ENCODE measurements at regions not wholly inside any gene's neighbourhood (a gene's known extent, or its start where the extent isn't known, plus 50 kb on each side); places are given as distances from the start of the nearest gene placed in this dataset.

- DNase-seq = no peak
- Histone ChIP-seq H3K36me3 (no peaks in the 10 kb centered on the region), H3K9me3 (replicated peaks) (no peaks in the 10 kb centered on the region), H3K4me3 (no peak overlapping the region), H3K27me3 (ENCODE audit: low read depth) (peaks cover 20% of the 10 kb centered on the region), H3K4me1 (no peaks in the 10 kb centered on the region), H3K27ac (replicated peaks) (no peak overlapping the region)
- intact Hi-C loops (cut with micrococcal nuclease) = no loop called here
- no peak for TF ChIP-seq CTCF (IDR thresholded peaks at IDR 0.05; ENCODE audit: borderline replicate concordance)
Measured at GRCh38 chr20:24738981-24739633, 210.0 kb upstream of the CST7 start.

DNA sequence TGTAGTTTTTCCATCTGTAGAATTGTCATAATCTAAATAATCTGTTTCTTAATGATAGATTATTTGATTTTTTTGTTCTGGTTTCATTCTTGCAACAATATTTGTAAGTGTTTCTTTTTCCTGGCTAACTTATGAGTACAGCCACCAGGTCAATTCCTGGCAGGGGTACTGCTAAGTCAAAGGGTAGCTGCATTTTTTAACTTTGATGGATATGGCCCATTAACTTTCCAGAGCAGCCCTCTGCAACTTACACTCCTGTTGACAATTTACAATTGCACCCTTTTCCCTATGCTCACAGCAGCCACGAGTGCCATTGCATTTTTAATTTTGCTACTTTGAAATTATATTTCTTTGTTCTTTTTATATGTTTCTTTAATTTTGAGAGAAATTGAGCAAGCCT lies 209.3 kb upstream of the CST7 start:
- intact Hi-C loops (cut with micrococcal nuclease) = no loop called here
- no peak for TF ChIP-seq CTCF (IDR thresholded peaks at IDR 0.05; ENCODE audit: borderline replicate concordance)
- Histone ChIP-seq H3K9me3 (replicated peaks) (no peaks in the 10 kb centered on the region), H3K4me3 (no peak overlapping the region), H3K27ac (replicated peaks) (no peak overlapping the region), H3K27me3 (ENCODE audit: low read depth) (peaks cover 23% of the 10 kb centered on the region), H3K36me3 (no peaks in the 10 kb centered on the region), H3K4me1 (no peaks in the 10 kb centered on the region)
- DNase-seq = no peak

DNA sequence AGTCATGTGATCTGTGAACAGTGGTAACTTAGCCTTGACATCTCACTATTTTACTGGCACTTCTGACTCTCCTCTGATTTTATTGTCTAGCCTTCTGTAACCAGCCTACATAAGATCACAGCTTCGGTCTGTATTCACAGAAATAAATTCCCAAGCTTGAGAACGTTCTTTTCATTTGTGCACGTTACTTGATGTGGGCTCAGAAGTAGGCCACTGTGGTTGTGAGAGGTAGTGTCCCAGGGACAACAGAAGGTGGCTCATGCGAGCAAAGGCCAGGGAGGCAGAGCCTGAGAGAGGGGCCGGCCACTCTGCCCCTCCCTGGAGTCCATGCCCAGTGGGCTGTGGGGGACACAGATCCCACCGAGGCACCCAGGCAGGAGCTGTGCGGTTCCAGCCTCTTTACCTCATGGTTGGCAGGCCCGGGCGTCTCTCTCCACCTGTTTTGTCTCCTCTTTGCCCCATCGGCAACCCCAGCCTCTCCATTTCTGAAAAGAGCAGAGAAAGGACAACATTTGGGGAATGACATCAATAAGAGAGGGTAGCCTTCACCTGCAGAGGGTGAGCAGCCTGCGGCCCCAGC lies 207.5 kb upstream of the CST7 start:
- Histone ChIP-seq H3K9me3 (replicated peaks) (no peaks in the 10 kb centered on the region), H3K4me1 (no peaks in the 10 kb centered on the region), H3K27ac (replicated peaks) (no peak overlapping the region), H3K27me3 (ENCODE audit: low read depth) (peaks cover 38% of the 10 kb centered on the region), H3K36me3 (no peaks in the 10 kb centered on the region), H3K4me3 (no peak overlapping the region)
- no peak for TF ChIP-seq CTCF (IDR thresholded peaks at IDR 0.05; ENCODE audit: borderline replicate concordance)
- intact Hi-C loops (cut with micrococcal nuclease) = no loop called here
- no peak for DNase-seq

DNA sequence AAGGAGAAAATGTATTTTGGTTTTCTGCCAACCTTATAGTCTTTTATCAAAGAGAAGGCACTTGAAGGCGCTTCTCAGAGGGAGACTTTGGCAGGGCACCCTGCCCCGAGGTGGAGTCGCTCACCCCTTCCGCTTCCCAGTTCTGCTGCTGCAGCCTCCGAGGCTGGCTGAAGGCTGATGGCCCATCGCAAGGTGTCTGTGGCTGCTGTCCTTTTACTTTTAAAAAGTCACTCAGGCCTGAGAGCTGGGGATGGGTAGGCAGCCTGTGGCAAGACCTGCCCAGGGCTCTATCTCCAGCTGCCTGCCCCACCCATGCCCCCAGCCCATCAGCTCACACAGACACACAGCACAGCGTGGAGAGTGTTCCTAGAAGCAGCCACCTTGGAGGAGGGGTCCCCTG lies 206.6 kb upstream of the CST7 start:
- no peak overlapping the region for H3K4me3 ChIP-seq
- no peak overlapping the region for H3K27ac ChIP-seq (replicated peaks)
- DNase-seq = no peak
- no peaks in the 10 kb centered on the region for H3K9me3 ChIP-seq (replicated peaks)
- H3K36me3 ChIP-seq = no peaks in the 10 kb centered on the region
- no peak for TF ChIP-seq CTCF (IDR thresholded peaks at IDR 0.05; ENCODE audit: borderline replicate concordance)
- H3K4me1 ChIP-seq = no peaks in the 10 kb centered on the region
- intact Hi-C loops (cut with micrococcal nuclease) = no loop called here
- peaks cover 39% of the 10 kb centered on the region for H3K27me3 ChIP-seq (ENCODE audit: low read depth)

- no peaks in the 10 kb centered on the region for H3K36me3 ChIP-seq
- no peak for TF ChIP-seq CTCF (IDR thresholded peaks at IDR 0.05; ENCODE audit: borderline replicate concordance)
- H3K27me3 ChIP-seq (ENCODE audit: low read depth) = peaks cover 42% of the 10 kb centered on the region
- DNase-seq = no peak
- H3K4me3 ChIP-seq = no peak overlapping the region
- no peak overlapping the region for H3K27ac ChIP-seq (replicated peaks)
- no peaks in the 10 kb centered on the region for H3K4me1 ChIP-seq
- intact Hi-C loops (cut with micrococcal nuclease) = no loop called here
- no peaks in the 10 kb centered on the region for H3K9me3 ChIP-seq (replicated peaks)
Measured at GRCh38 chr20:24742989-24743388, 206.1 kb upstream of the CST7 start.

Data from left ventricle myocardium inferior (tissue), 1 donor.